22Rv1 (cell line): ENCODE measurements at regions not wholly inside any gene's neighbourhood (a gene's known extent, or its start where the extent isn't known, plus 50 kb on each side); places are given as distances from the start of the nearest gene placed in this dataset.

Experiments
- H3K27ac ChIP-seq: fragments of 450-650 bp; 2 replicates; pipeline ENCODE4 v1.5.1; 2017
- CTCF ChIP-seq: fragments of 450-650 bp; IDR thresholded peaks from 2 replicates; pipeline ENCODE4 v1.5.1; 2017; ENCODE audit warnings: mild to moderate bottlenecking
- ZFX ChIP-seq: fragments of 450-650 bp; IDR thresholded peaks from 2 replicates; pipeline ENCODE4 v1.6.1; 2017; ENCODE audit warnings: antibody characterized with exemption, borderline replicate concordance

- TF ChIP-seq CTCF (no peak), ZFX (no peak)
These were observed 520.3 kb upstream of the CDH5 start for GRCh38 chr16:65846210-65846602.

GRCh38 chr16:65845466-65846209 lies 520.9 kb upstream of the CDH5 start:
- TF ChIP-seq ZFX (no peak), CTCF (no peak)
- no peak overlapping the region for H3K27ac ChIP-seq

More at GRCh38 chr16:65846210-65846602, 520.3 kb upstream of the CDH5 start:
- no peak overlapping the region for H3K27ac ChIP-seq

- TF ChIP-seq CTCF (no peak), ZFX (no peak)
- H3K27ac ChIP-seq = no peak overlapping the region
These were observed 522.5 kb upstream of the CDH5 start for GRCh38 chr16:65843941-65844340.

GRCh38 chr16:65842067-65842466 lies 524.4 kb upstream of the CDH5 start:
- TF ChIP-seq ZFX (no peak), CTCF (no peak)
- no peak overlapping the region for H3K27ac ChIP-seq

- H3K27ac ChIP-seq = no peak overlapping the region
- TF ChIP-seq CTCF (no peak), ZFX (no peak)
These were observed 528.5 kb upstream of the CDH5 start for GRCh38 chr16:65838001-65838400.

GRCh38 chr16:65837464-65837863 lies 529.0 kb upstream of the CDH5 start:
- no peak for TF ChIP-seq CTCF
- TF ChIP-seq ZFX = no peak
- H3K27ac ChIP-seq = no peak overlapping the region

GRCh38 chr16:65834688-65835087 lies 531.8 kb upstream of the CDH5 start:
- TF ChIP-seq CTCF = no peak
- TF ChIP-seq ZFX = no peak

More at GRCh38 chr16:65834688-65835087, 531.8 kb upstream of the CDH5 start:
- no peak overlapping the region for H3K27ac ChIP-seq
